BE2C (cell line): ENCODE measurements at regions not wholly inside any gene's neighbourhood (a gene's known extent, or its start where the extent isn't known, plus 50 kb on each side); places are given as distances from the start of the nearest gene placed in this dataset.

Experiments
- DNase-seq: peaks from one replicate; pipeline ENCODE4 v3.0.0-alpha.2; 2020
- H3K27me3 ChIP-seq: fragments of 250-450 bp; sonication (Bioruptor Pico); 2 replicates; pipeline ENCODE4 v1.5.1; 2020; ENCODE audit warnings: mild to moderate bottlenecking
- H3K36me3 ChIP-seq: fragments of 250-450 bp; sonication (Bioruptor Pico); 2 replicates; pipeline ENCODE4 v1.5.1; 2020; ENCODE audit warnings: mild to moderate bottlenecking
- H3K4me1 ChIP-seq: fragments of 250-450 bp; sonication (Bioruptor Pico); 2 replicates; pipeline ENCODE4 v1.5.1; 2020
- H3K4me3 ChIP-seq: 2 replicates; pipeline ENCODE4 v1.5.1; 2011; ENCODE audit warnings: low read depth, low read length
- H3K9me3 ChIP-seq: fragments of 250-450 bp; sonication (Bioruptor Pico); 2 replicates; pipeline ENCODE4 v1.5.1; 2020
- CTCF ChIP-seq: IDR thresholded peaks from 2 replicates; pipeline ENCODE4 v1.5.1; 2012; ENCODE audit warnings: mild to moderate bottlenecking, low read depth, low read length

GRCh38 chr11:95304777-95305176 lies 73.8 kb upstream of the SESN3 start:
- no peaks in the 10 kb centered on the region for H3K9me3 ChIP-seq
- TF ChIP-seq CTCF = no peak
- H3K27me3 ChIP-seq = no peaks in the 10 kb centered on the region
- no peak overlapping the region for H3K4me3 ChIP-seq
- peaks cover 13% of the 10 kb centered on the region for H3K4me1 ChIP-seq
- DNase-seq = no peak
- H3K36me3 ChIP-seq = no peaks in the 10 kb centered on the region

GRCh38 chr11:95302211-95302610 lies 71.2 kb upstream of the SESN3 start:
- no peak overlapping the region for H3K4me3 ChIP-seq
- no peaks in the 10 kb centered on the region for H3K27me3 ChIP-seq
- no peak for DNase-seq
- TF ChIP-seq CTCF = no peak
- H3K9me3 ChIP-seq = no peaks in the 10 kb centered on the region
- peaks cover 20% of the 10 kb centered on the region for H3K4me1 ChIP-seq
- H3K36me3 ChIP-seq = no peaks in the 10 kb centered on the region

- H3K4me1 ChIP-seq = peaks cover 23% of the 10 kb centered on the region
- no peak overlapping the region for H3K4me3 ChIP-seq
- H3K9me3 ChIP-seq = no peaks in the 10 kb centered on the region
- no peaks in the 10 kb centered on the region for H3K36me3 ChIP-seq
- H3K27me3 ChIP-seq = no peaks in the 10 kb centered on the region
- no peak for TF ChIP-seq CTCF
- DNase-seq = peak; percentile 61
These were observed 70.5 kb upstream of the SESN3 start for GRCh38 chr11:95301474-95301873.

GRCh38 chr11:95299078-95299679 lies 68.2 kb upstream of the SESN3 start:
- peaks cover 23% of the 10 kb centered on the region for H3K4me1 ChIP-seq
- no peak for DNase-seq
- no peaks in the 10 kb centered on the region for H3K27me3 ChIP-seq
- no peak overlapping the region for H3K4me3 ChIP-seq
- H3K9me3 ChIP-seq = no peaks in the 10 kb centered on the region
- no peak for TF ChIP-seq CTCF
- H3K36me3 ChIP-seq = no peaks in the 10 kb centered on the region

GRCh38 chr11:95297680-95298452 lies 66.9 kb upstream of the SESN3 start:
- H3K4me3 ChIP-seq = no peak overlapping the region
- no peaks in the 10 kb centered on the region for H3K9me3 ChIP-seq
- no peaks in the 10 kb centered on the region for H3K27me3 ChIP-seq
- no peaks in the 10 kb centered on the region for H3K36me3 ChIP-seq
- DNase-seq = no peak
- TF ChIP-seq CTCF = no peak
- H3K4me1 ChIP-seq = peaks cover 18% of the 10 kb centered on the region

GRCh38 chr11:95296621-95297025 lies 65.6 kb upstream of the SESN3 start:
- TF ChIP-seq CTCF = no peak
- H3K36me3 ChIP-seq = no peaks in the 10 kb centered on the region
- H3K27me3 ChIP-seq = no peaks in the 10 kb centered on the region
- no peak overlapping the region for H3K4me3 ChIP-seq
- no peaks in the 10 kb centered on the region for H3K9me3 ChIP-seq
- peaks cover 18% of the 10 kb centered on the region for H3K4me1 ChIP-seq
- no peak for DNase-seq
